K562 (cell line): ENCODE measurements at regions not wholly inside any gene's neighbourhood (a gene's known extent, or its start where the extent isn't known, plus 50 kb on each side); places are given as distances from the start of the nearest gene placed in this dataset.
A peak's percentile ranks its signal among the peaks of the same experiment; 100 is the strongest.

Source experiments
- ATAC-seq: fragments of 200-7000 bp; cut with Tn5 transposase; 3 replicates; pipeline ENCODE4 v1.9.1; 2020; ENCODE audit warnings: moderate library complexity
- BruUV-seq: library from RNA; stranded (reverse); fragments of 400-500 nt; replicated peaks from 2 replicates; lab custom pipeline; 2021; lab: Mats Ljungman, UMichigan
- CTCF ChIA-PET: fragments of 300-600 bp; formaldehyde crosslinking; extraction: SDS; loops from one replicate; lab custom pipeline; 2021; ENCODE audit warnings: low intra/inter-chr PET ratio; lab: Yijun Ruan, JAX
- POLR2A ChIA-PET: fragments of 300-600, 350-650 bp; sonication (Branson Sonifier 250); formaldehyde crosslinking; extraction: SDS; loops from one replicate; lab custom pipeline; 2021; ENCODE audit warnings: antibody characterized with exemption, inconsistent platforms; lab: Yijun Ruan, JAX
- DNase-seq, 4 experiments: peaks; one replicate each; pipeline versions ENCODE4 v3.0.0 to v3.0.0-alpha.2; 2011 to 2018; ENCODE audit warnings: low spot score in 3 of 4, mixed read lengths in 3 of 4; ENCODE audit errors: extremely low read depth in 1 of 4
- FAIRE-seq: peaks from 2 replicates; lab custom pipeline; 2011; peaks lifted over from hg19 to GRCh38; lab: Jason Lieb, UNC
- H2AFZ ChIP-seq: 2 replicates; pipeline ENCODE4 v1.6.0; 2011; ENCODE audit warnings: low read depth, low read length, control low read depth, inconsistent platforms
- H3K27ac ChIP-seq: fragments of 200-600 bp; 3 replicates; pipeline ENCODE4 v1.8.0; 2011; ENCODE audit warnings: low read depth, mild to moderate bottlenecking, control low read depth, inconsistent platforms, low read length, moderate library complexity, mixed read lengths; ENCODE audit errors: extremely low read depth
- H3K27me3 ChIP-seq, 2 experiments: fragments of 300-600 bp in 1 of 2; 2 replicates in 1 of 2; 3 replicates in 1 of 2; pipeline versions ENCODE4 v1.6.0 to v1.8.0; 2011; ENCODE audit warnings: inconsistent platforms in 2 of 2, low read length in 2 of 2, mild to moderate bottlenecking in 1 of 2, mixed read lengths in 1 of 2, moderate library complexity in 1 of 2; ENCODE audit not compliant: control insufficient read depth in 2 of 2, insufficient read depth in 2 of 2
- H3K36me3 ChIP-seq: fragments of 300-600 bp; 3 replicates; pipeline ENCODE4 v1.8.0; 2011; ENCODE audit warnings: mild to moderate bottlenecking, low read length, inconsistent platforms; ENCODE audit not compliant: control insufficient read depth, insufficient read depth
- H3K4me1 ChIP-seq, 2 experiments: fragments of 200-600 bp in 1 of 2; replicated peaks in 1 of 2; 2 replicates in 1 of 2; 3 replicates in 1 of 2; pipeline versions ENCODE4 v1.5.1 to v1.8.0; 2011; ENCODE audit warnings: inconsistent platforms in 2 of 2, low read length in 2 of 2, mild to moderate bottlenecking in 1 of 2, mixed read lengths in 1 of 2, moderate library complexity in 1 of 2; ENCODE audit not compliant: control insufficient read depth in 2 of 2, insufficient read depth in 2 of 2
- H3K4me2 ChIP-seq: 2 replicates; pipeline ENCODE4 v1.6.1; 2011; ENCODE audit warnings: low read length, control low read depth, inconsistent platforms, mixed read lengths; ENCODE audit not compliant: insufficient read depth
- H3K4me3 ChIP-seq: fragments of 200-600 bp; sonication (generic), shearing (Covaris generic); 2 replicates; pipeline ENCODE4 v1.5.1; 2016; ENCODE audit warnings: control low read depth, inconsistent platforms
- H3K79me2 ChIP-seq: fragments of 200-600 bp; 3 replicates; pipeline ENCODE4 v1.8.0; 2011; ENCODE audit warnings: low read length, inconsistent platforms; ENCODE audit not compliant: control insufficient read depth, insufficient read depth
- H3K9ac ChIP-seq, 2 experiments: 2 replicates each; pipeline versions ENCODE4 v1.6.0 to v1.6.1; 2011; ENCODE audit warnings: low read depth in 2 of 2, low read length in 2 of 2, control low read depth in 1 of 2, inconsistent platforms in 1 of 2, mild to moderate bottlenecking in 1 of 2, mixed read lengths in 1 of 2; ENCODE audit not compliant: insufficient read depth in 1 of 2
- H3K9me1 ChIP-seq: one replicate; pipeline ENCODE4 v1.6.0; 2011; ENCODE audit warnings: inconsistent platforms, mild to moderate bottlenecking, low read length, moderate library complexity; ENCODE audit not compliant: control insufficient read depth, insufficient read depth
- H3K9me3 ChIP-seq: replicated peaks from 2 replicates; pipeline ENCODE4 v1.5.1; 2011; ENCODE audit warnings: low read depth, low read length, inconsistent platforms; ENCODE audit not compliant: control insufficient read depth, insufficient read depth
- H4K20me1 ChIP-seq: replicated peaks from 2 replicates; pipeline ENCODE4 v1.6.1; 2011; ENCODE audit warnings: low read length, inconsistent platforms, mixed read lengths; ENCODE audit not compliant: control insufficient read depth, insufficient read depth
- ARID1B ChIP-seq: fragments of 450-650 bp; IDR thresholded peaks from 2 replicates; pipeline ENCODE4 v1.6.1; 2016; ENCODE audit warnings: antibody characterized with exemption, mild to moderate bottlenecking, inconsistent platforms
- FOSL1 ChIP-seq: fragments of 200-800 bp; sonication (Bioruptor generic); conservative IDR thresholded peaks from 2 replicates; pipeline ENCODE4 v1.6.1; 2016; ENCODE audit warnings: missing genetic modification characterization, missing compliant biosample characterization
- MEIS2 ChIP-seq: fragments of 450-650 bp; IDR thresholded peaks from 2 replicates; pipeline ENCODE4 v1.6.1; 2014; ENCODE audit warnings: mild to moderate bottlenecking; ENCODE audit not compliant: partially characterized antibody
- TCF7L2 ChIP-seq: fragments of 150-350 bp; IDR thresholded peaks from 2 replicates; pipeline ENCODE4 v1.6.1; 2016; ENCODE audit warnings: low read depth, mild to moderate bottlenecking, low read length, moderate library complexity
- ZNF3 ChIP-seq: fragments of 250-450 bp; sonication (Bioruptor Pico); IDR thresholded peaks from 2 replicates; pipeline ENCODE4 v1.5.0; 2021; ENCODE audit warnings: mild to moderate bottlenecking, moderate library complexity
- ZNF778 ChIP-seq: fragments of 450-650 bp; formaldehyde crosslinking; IDR thresholded peaks from 2 replicates; pipeline ENCODE4 v1.4.0; 2020; ENCODE audit warnings: mild to moderate bottlenecking, moderate library complexity
- in situ Hi-C: fragments of 300-500 bp; cut with MboI; formaldehyde crosslinking; loops from 4 replicates; pipeline ENCODE4 v1.15.0; 2018; ENCODE audit warnings: inconsistent platforms, mixed read lengths
- intact Hi-C: fragments of 100-400 bp; cut with micrococcal nuclease; formaldehyde crosslinking; loops from 2 replicates; pipeline ENCODE4 v1.14.2; 2022
- TF ChIP-seq, protein P1 (sequence below): fragments of 450-650 bp; IDR thresholded peaks from 2 replicates; pipeline ENCODE4 v1.6.1; 2016; ENCODE audit warnings: mild to moderate bottlenecking, moderate library complexity
- TF ChIP-seq, protein P2 (sequence below), 2 experiments: fragments of 450-650 bp in 1 of 2; sonication (generic) in 1 of 2; formaldehyde crosslinking in 1 of 2; IDR thresholded peaks in 1 of 2; conservative IDR thresholded peaks in 1 of 2; 2 replicates each; pipeline versions ENCODE4 v1.6.1 to v1.8.1; 2016 to 2023; ENCODE audit warnings: mild to moderate bottlenecking in 2 of 2, moderate library complexity in 2 of 2, inconsistent platforms in 1 of 2, missing genetic modification reagents in 1 of 2
- TF ChIP-seq, protein P3 (sequence below): IDR thresholded peaks from 2 replicates; pipeline ENCODE4 v1.6.1; 2011; ENCODE audit not compliant: insufficient read length; ENCODE audit errors: extremely low read depth

DNA sequence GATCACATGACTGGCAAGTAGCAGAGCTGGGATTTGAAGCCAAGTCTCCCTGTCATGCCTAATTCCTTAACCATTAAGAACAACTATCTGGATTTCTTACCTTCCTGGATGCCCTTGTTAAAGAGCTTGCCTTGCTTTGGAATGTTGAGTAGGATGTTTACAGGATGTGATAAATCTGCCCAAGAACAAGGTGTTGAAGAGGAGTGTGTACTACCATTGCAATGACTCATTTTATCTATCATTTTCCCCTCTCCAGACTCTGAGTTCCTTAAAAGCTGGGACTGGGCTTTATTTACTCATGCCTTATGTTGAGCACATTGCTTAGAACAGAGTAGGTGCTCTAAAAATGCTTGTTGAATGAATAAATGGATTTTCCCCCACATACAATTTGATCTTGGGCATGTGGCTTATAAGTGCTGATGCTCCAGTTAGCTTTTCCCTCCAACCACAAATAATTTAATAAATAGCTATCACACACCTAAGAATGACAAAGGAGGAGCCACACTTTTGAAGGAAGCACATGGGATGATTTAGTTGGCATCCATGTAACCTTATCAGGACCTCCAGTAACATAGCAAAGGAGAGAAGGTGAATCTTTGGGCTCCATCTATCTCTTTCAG is 268.6 kb upstream of the SESN3 start:
- no peaks in the 10 kb centered on the region; a peak in 2 of 5 replicates for H3K27me3 ChIP-seq
- no peak overlapping the region for H3K9ac ChIP-seq
- H3K9me1 ChIP-seq: no peaks in the 10 kb centered on the region
- H3K79me2 ChIP-seq: no peaks in the 10 kb centered on the region
- H4K20me1 ChIP-seq: no peaks in the 10 kb centered on the region
- H3K9me3 ChIP-seq: no peaks in the 10 kb centered on the region
- CTCF ChIA-PET: no interaction called here
- in situ Hi-C loops: no loop called here
- H3K27ac ChIP-seq: no peak overlapping the region
- intact Hi-C loops: no loop called here
- BruUV-seq: no TSS peak
- no peaks in the 10 kb centered on the region for H3K4me1 ChIP-seq
- POLR2A ChIA-PET: interaction anchor here (1.2 to 1.5 kb wide), 2 partner anchors 9 to 45 kb away, joined by 3 to 5 read pairs; no protein-coding TSS in a partner anchor
- no peak for ATAC-seq
- H3K4me2 ChIP-seq: no peak overlapping the region
- H3K4me3 ChIP-seq: no peak overlapping the region
- no peak for FAIRE-seq
- no peak overlapping the region for H2AFZ ChIP-seq
- DNase-seq: peak in 1 of 4 experiments; percentile 10
- no peaks in the 10 kb centered on the region for H3K36me3 ChIP-seq
- TF ChIP-seq TCF7L2 (no peak), MEIS2 (peak; percentile 52), FOSL1 (tag) (peak; percentile 88), ZNF3 (CRISPR knock-in tag) (0 out of 2 replicates have a peak, but pooled peaks have one; percentile 26), ARID1B (peak; percentile 57; the same call in 1 of the 2 replicates), ZNF778 (CRISPR knock-in tag) (no peak)
- TF ChIP-seq, protein P1, sequence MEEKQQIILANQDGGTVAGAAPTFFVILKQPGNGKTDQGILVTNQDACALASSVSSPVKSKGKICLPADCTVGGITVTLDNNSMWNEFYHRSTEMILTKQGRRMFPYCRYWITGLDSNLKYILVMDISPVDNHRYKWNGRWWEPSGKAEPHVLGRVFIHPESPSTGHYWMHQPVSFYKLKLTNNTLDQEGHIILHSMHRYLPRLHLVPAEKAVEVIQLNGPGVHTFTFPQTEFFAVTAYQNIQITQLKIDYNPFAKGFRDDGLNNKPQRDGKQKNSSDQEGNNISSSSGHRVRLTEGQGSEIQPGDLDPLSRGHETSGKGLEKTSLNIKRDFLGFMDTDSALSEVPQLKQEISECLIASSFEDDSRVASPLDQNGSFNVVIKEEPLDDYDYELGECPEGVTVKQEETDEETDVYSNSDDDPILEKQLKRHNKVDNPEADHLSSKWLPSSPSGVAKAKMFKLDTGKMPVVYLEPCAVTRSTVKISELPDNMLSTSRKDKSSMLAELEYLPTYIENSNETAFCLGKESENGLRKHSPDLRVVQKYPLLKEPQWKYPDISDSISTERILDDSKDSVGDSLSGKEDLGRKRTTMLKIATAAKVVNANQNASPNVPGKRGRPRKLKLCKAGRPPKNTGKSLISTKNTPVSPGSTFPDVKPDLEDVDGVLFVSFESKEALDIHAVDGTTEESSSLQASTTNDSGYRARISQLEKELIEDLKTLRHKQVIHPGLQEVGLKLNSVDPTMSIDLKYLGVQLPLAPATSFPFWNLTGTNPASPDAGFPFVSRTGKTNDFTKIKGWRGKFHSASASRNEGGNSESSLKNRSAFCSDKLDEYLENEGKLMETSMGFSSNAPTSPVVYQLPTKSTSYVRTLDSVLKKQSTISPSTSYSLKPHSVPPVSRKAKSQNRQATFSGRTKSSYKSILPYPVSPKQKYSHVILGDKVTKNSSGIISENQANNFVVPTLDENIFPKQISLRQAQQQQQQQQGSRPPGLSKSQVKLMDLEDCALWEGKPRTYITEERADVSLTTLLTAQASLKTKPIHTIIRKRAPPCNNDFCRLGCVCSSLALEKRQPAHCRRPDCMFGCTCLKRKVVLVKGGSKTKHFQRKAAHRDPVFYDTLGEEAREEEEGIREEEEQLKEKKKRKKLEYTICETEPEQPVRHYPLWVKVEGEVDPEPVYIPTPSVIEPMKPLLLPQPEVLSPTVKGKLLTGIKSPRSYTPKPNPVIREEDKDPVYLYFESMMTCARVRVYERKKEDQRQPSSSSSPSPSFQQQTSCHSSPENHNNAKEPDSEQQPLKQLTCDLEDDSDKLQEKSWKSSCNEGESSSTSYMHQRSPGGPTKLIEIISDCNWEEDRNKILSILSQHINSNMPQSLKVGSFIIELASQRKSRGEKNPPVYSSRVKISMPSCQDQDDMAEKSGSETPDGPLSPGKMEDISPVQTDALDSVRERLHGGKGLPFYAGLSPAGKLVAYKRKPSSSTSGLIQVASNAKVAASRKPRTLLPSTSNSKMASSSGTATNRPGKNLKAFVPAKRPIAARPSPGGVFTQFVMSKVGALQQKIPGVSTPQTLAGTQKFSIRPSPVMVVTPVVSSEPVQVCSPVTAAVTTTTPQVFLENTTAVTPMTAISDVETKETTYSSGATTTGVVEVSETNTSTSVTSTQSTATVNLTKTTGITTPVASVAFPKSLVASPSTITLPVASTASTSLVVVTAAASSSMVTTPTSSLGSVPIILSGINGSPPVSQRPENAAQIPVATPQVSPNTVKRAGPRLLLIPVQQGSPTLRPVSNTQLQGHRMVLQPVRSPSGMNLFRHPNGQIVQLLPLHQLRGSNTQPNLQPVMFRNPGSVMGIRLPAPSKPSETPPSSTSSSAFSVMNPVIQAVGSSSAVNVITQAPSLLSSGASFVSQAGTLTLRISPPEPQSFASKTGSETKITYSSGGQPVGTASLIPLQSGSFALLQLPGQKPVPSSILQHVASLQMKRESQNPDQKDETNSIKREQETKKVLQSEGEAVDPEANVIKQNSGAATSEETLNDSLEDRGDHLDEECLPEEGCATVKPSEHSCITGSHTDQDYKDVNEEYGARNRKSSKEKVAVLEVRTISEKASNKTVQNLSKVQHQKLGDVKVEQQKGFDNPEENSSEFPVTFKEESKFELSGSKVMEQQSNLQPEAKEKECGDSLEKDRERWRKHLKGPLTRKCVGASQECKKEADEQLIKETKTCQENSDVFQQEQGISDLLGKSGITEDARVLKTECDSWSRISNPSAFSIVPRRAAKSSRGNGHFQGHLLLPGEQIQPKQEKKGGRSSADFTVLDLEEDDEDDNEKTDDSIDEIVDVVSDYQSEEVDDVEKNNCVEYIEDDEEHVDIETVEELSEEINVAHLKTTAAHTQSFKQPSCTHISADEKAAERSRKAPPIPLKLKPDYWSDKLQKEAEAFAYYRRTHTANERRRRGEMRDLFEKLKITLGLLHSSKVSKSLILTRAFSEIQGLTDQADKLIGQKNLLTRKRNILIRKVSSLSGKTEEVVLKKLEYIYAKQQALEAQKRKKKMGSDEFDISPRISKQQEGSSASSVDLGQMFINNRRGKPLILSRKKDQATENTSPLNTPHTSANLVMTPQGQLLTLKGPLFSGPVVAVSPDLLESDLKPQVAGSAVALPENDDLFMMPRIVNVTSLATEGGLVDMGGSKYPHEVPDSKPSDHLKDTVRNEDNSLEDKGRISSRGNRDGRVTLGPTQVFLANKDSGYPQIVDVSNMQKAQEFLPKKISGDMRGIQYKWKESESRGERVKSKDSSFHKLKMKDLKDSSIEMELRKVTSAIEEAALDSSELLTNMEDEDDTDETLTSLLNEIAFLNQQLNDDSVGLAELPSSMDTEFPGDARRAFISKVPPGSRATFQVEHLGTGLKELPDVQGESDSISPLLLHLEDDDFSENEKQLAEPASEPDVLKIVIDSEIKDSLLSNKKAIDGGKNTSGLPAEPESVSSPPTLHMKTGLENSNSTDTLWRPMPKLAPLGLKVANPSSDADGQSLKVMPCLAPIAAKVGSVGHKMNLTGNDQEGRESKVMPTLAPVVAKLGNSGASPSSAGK: peak; percentile 30; the same call in 1 of the 2 replicates
- TF ChIP-seq, protein P2, sequence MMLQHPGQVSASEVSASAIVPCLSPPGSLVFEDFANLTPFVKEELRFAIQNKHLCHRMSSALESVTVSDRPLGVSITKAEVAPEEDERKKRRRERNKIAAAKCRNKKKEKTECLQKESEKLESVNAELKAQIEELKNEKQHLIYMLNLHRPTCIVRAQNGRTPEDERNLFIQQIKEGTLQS (IDR thresholded peaks at IDR 0.05): peak; percentile 54; the same call in 1 of the 2 replicates
- TF ChIP-seq, protein P2 (CRISPR knock-in tag; conservative IDR thresholded peaks at IDR 0.05): no peak
- TF ChIP-seq, protein P3, sequence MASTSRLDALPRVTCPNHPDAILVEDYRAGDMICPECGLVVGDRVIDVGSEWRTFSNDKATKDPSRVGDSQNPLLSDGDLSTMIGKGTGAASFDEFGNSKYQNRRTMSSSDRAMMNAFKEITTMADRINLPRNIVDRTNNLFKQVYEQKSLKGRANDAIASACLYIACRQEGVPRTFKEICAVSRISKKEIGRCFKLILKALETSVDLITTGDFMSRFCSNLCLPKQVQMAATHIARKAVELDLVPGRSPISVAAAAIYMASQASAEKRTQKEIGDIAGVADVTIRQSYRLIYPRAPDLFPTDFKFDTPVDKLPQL: no peak
